B cell (primary cell): ENCODE measurements at regions not wholly inside any gene's neighbourhood (a gene's known extent, or its start where the extent isn't known, plus 50 kb on each side); places are given as distances from the start of the nearest gene placed in this dataset.

ENCODE experiments used
- ATAC-seq: fragments of 200-7000 bp; cut with Tn5 transposase; one replicate; pipeline ENCODE4 v1.10.0; 2021; ENCODE audit warnings: low read depth, mild to moderate bottlenecking, moderate number of reproducible peaks, moderate library complexity
- CTCF ChIA-PET: fragments of 350-600 bp; sonication (Branson Sonifier 250); formaldehyde crosslinking; loops from one replicate; lab custom pipeline; 2021; ENCODE audit warnings: antibody characterized with exemption, inconsistent platforms; lab: Charles Lee
- POLR2A ChIA-PET: fragments of 350-600 bp; sonication (Branson Sonifier 250); formaldehyde crosslinking; loops from one replicate; lab custom pipeline; 2021; ENCODE audit warnings: antibody characterized with exemption; lab: Charles Lee
- DNase-seq: peaks from one replicate; pipeline ENCODE4 v3.0.0; 2013
- H2AFZ ChIP-seq: 2 replicates; pipeline ENCODE4 v1.6.1; 2012; ENCODE audit warnings: mild to moderate bottlenecking, low read depth, low read length; ENCODE audit not compliant: insufficient read depth, poor library complexity, severe bottlenecking
- H3K27ac ChIP-seq, 2 donors: 1 replicate in 1 of 2; 2 replicates in 1 of 2; pipeline ENCODE4 v1.5.1; 2012 to 2013; ENCODE audit warnings: low read length in 2 of 2, mild to moderate bottlenecking in 2 of 2, moderate library complexity in 1 of 2
- H3K27me3 ChIP-seq, 4 experiments: fragments of 200-600 bp in 1 of 4; sonication (generic) in 1 of 4; replicated peaks in 1 of 4; 1 replicate in 2 of 4; 2 replicates in 2 of 4; pipeline versions ENCODE4 v1.6.1 to v1.7.0; 2013 to 2016; ENCODE audit warnings: low read length in 3 of 4, mild to moderate bottlenecking in 2 of 4, mixed read lengths in 1 of 4, moderate library complexity in 1 of 4; ENCODE audit not compliant: insufficient read depth in 4 of 4, control insufficient read depth in 3 of 4; ENCODE audit errors: control extremely low read depth in 1 of 4
- H3K36me3 ChIP-seq, 2 experiments: replicated peaks in 1 of 2; 1 replicate in 1 of 2; 2 replicates in 1 of 2; pipeline versions ENCODE4 v1.6.1 to v1.7.1; 2013; ENCODE audit warnings: low read length in 1 of 2; ENCODE audit not compliant: insufficient read depth in 2 of 2, control insufficient read depth in 1 of 2; ENCODE audit errors: control extremely low read depth in 1 of 2, extremely low read depth in 1 of 2
- H3K4me1 ChIP-seq, 2 donors: fragments of 200-600 bp in 1 of 2; sonication (generic) in 1 of 2; 1 replicate in 1 of 2; 2 replicates in 1 of 2; pipeline versions ENCODE4 v1.5.1 to v1.6.1; 2013 to 2017; ENCODE audit warnings: low read length in 2 of 2; ENCODE audit not compliant: control insufficient read depth in 2 of 2, insufficient read depth in 2 of 2
- H3K4me2 ChIP-seq: replicated peaks from 2 replicates; pipeline ENCODE3; 2012; ENCODE audit warnings: mild to moderate bottlenecking, low read depth, low read length; ENCODE audit not compliant: poor library complexity, severe bottlenecking
- H3K4me3 ChIP-seq, 5 experiments: fragments of 200-600 bp in 1 of 5; sonication (generic) in 1 of 5; 1 replicate in 3 of 5; 2 replicates in 2 of 5; pipeline versions ENCODE4 v1.5.1 to v1.7.0; 2011 to 2016; ENCODE audit warnings: low read length in 4 of 5, mild to moderate bottlenecking in 4 of 5, low read depth in 2 of 5, control low read depth in 1 of 5, moderate library complexity in 1 of 5; ENCODE audit not compliant: insufficient read depth in 1 of 5; ENCODE audit errors: control extremely low read depth in 1 of 5, extremely low read depth in 1 of 5
- H3K79me2 ChIP-seq: fragments of 200-600 bp; sonication (generic); one replicate; pipeline ENCODE4 v1.6.0; 2016; ENCODE audit warnings: low read length; ENCODE audit not compliant: control insufficient read depth, insufficient read depth
- H3K9ac ChIP-seq: fragments of 200-600 bp; sonication (generic); 2 replicates; pipeline ENCODE4 v1.6.1; 2017; ENCODE audit warnings: mild to moderate bottlenecking, low read length, moderate library complexity
- H3K9me3 ChIP-seq, 3 donors: one replicate each; pipeline versions ENCODE4 v1.6.1 to v1.7.1; 2013; ENCODE audit warnings: low read length in 2 of 3; ENCODE audit not compliant: control insufficient read depth in 2 of 3, insufficient read depth in 1 of 3; ENCODE audit errors: control extremely low read depth in 1 of 3
- H4K20me1 ChIP-seq: 2 replicates; pipeline ENCODE4 v1.6.0; 2012; ENCODE audit warnings: mild to moderate bottlenecking, low read length; ENCODE audit not compliant: insufficient read depth, control insufficient read depth, poor library complexity, severe bottlenecking
- H3K27ac Mint-ChIP-seq: one replicate; pipeline ENCODE4 v1.8.0; 2021; ENCODE audit warnings: mixed read lengths
- H3K27me3 Mint-ChIP-seq: one replicate; pipeline ENCODE4 v1.8.0; 2021; ENCODE audit warnings: mixed read lengths
- H3K4me1 Mint-ChIP-seq: one replicate; pipeline ENCODE4 v1.8.0; 2021; ENCODE audit warnings: mixed read lengths
- H3K4me3 Mint-ChIP-seq: one replicate; pipeline ENCODE4 v1.8.0; 2021; ENCODE audit warnings: mixed read lengths
- H3K9me3 Mint-ChIP-seq: one replicate; pipeline ENCODE4 v1.8.0; 2022; ENCODE audit warnings: mixed read lengths; ENCODE audit not compliant: insufficient read depth
- CTCF ChIP-seq: fragments of 200-600 bp; IDR thresholded peaks from one replicate; pipeline ENCODE4 v1.8.0; 2022; ENCODE audit warnings: antibody characterized with exemption, mild to moderate bottlenecking
- EZH2 ChIP-seq: IDR thresholded peaks from 2 replicates; pipeline ENCODE4 v1.6.1; 2012; ENCODE audit warnings: borderline replicate concordance, low read depth, mild to moderate bottlenecking, moderate library complexity, low read length; ENCODE audit not compliant: insufficient read depth, poor library complexity, severe bottlenecking
- WGBS: methylation state at CpG from one replicate; pipeline ENCODE4 v1.1.5; 2013; ENCODE audit warnings: missing lambda C conversion rate; ENCODE audit not compliant: insufficient coverage; 5-methylcytosine and 5-hydroxymethylcytosine counted together
- intact Hi-C: fragments of 100-400 bp; cut with micrococcal nuclease; formaldehyde crosslinking; loops from one replicate; pipeline ENCODE4 v1.10.0; 2022

- Histone ChIP-seq H3K9ac (no peak overlapping the region), H3K4me1 (no peaks in the 10 kb centered on the region), H3K4me2 (no peak overlapping the region), H3K9me3 (no peaks in the 10 kb centered on the region), H3K4me3 (no peak overlapping the region), H3K27me3 (peaks cover 0 to 42% (median 22%) of the 10 kb centered on the region in 4 experiments), H2AFZ (no peak overlapping the region), H4K20me1 (no peaks in the 10 kb centered on the region), H3K36me3 (no peaks in the 10 kb centered on the region), H3K79me2 (no peaks in the 10 kb centered on the region), H3K27ac (no peak overlapping the region)
- TF ChIP-seq EZH2 (no peak), CTCF (no peak)
- WGBS: no CpG with 5 or more reads among the region's 5 CpGs
- Mint-ChIP-seq H3K27ac (no peak overlapping the region), H3K27me3 (peaks cover 59% of the 10 kb centered on the region), H3K9me3 (no peaks in the 10 kb centered on the region), H3K4me1 (peaks cover 3% of the 10 kb centered on the region), H3K4me3 (no peak overlapping the region)
- POLR2A ChIA-PET: interaction anchor here (0.7 kb wide), 1 partner anchor 87 kb away, joined by 3 read pairs; no protein-coding TSS in a partner anchor
- ATAC-seq (no peak), DNase-seq (no peak)
- intact Hi-C loops: no loop called here
- CTCF ChIA-PET: no interaction called here
Measured at GRCh38 chr13:110802260-110802659, 88.8 kb downstream of the ING1 start.

DNA sequence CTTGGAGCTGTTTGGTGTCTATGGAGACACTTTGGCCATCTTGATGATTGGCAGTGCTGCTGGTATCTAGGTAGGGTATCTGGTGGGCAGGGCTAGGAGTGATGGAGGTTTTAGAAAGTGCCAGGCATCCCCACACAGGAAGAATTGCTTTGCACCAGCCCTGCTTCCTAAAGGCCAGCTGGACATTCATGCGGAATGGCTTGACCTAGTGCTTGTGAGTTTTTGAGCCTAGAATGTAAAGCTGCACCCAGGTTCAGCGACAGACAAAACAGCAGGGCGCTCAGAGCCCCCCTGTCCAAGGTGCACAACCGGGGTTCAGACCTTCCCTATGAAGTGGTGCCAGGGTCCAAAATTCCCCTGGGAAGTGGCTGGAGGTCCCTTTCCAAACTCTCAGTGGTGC, 93.1 kb downstream of the ING1 start:
- Histone ChIP-seq H3K4me3 (no peak overlapping the region), H3K79me2 (no peaks in the 10 kb centered on the region), H3K4me1 (no peaks in the 10 kb centered on the region), H3K9me3 (no peaks in the 10 kb centered on the region), H3K9ac (no peak overlapping the region), H3K4me2 (no peak overlapping the region), H3K27ac (no peak overlapping the region), H2AFZ (no peak overlapping the region), H4K20me1 (no peaks in the 10 kb centered on the region), H3K36me3 (no peaks in the 10 kb centered on the region), H3K27me3 (peaks cover 0 to 25% (median 17%) of the 10 kb centered on the region in 4 experiments)
- no peak for ATAC-seq
- peaks cover 58% of the 10 kb centered on the region for H3K27me3 Mint-ChIP-seq
- H3K9me3 Mint-ChIP-seq: no peaks in the 10 kb centered on the region
- peaks cover under 1% of the 10 kb centered on the region for H3K4me1 Mint-ChIP-seq
- no peak for DNase-seq
- POLR2A ChIA-PET: no interaction called here
- no peak overlapping the region for H3K4me3 Mint-ChIP-seq
- TF ChIP-seq EZH2: no peak
- no peak for TF ChIP-seq CTCF
- intact Hi-C loops: no loop called here
- CTCF ChIA-PET: interaction anchor here (1.1 to 2.1 kb wide), 2 partner anchors 11 to 13 kb away, joined by 3 to 6 read pairs; no protein-coding TSS in a partner anchor
- no peak overlapping the region for H3K27ac Mint-ChIP-seq
- 91% methylated on average over 4 of the region's 4 CpGs for WGBS
